ENCODE measurements at regions not wholly inside any gene's neighbourhood (a gene's known extent, or its start where the extent isn't known, plus 50 kb on each side); places are given as distances from the start of the nearest gene placed in this dataset.

GRCh38 chr20:40961686-40962640, 66.7 kb upstream of the TOP1 start:
- ChIA-PET POLR2A (no interaction called here), CTCF (ENCODE audit: low intra/inter-chr PET ratio, low total read pairs) (interaction anchor here (1.2 to 1.8 kb wide), 6 partner anchors 69 to 696 kb away, joined by 4 to 11 read pairs (median 6); no protein-coding TSS in a partner anchor)
- no peaks in the 10 kb centered on the region for H4K20me1 ChIP-seq (ENCODE audit: insufficient read depth, low read length)
- WGBS (ENCODE audit: low lambda C conversion rate), result 38% methylated on average over 13 of the region's 13 CpGs
- no peak overlapping the region for H2AFZ ChIP-seq (ENCODE audit: low read length)
- no peak overlapping the region for H3K9ac ChIP-seq (ENCODE audit: insufficient read depth, low read depth, low read length)
- FAIRE-seq, result no peak
- no peaks in the 10 kb centered on the region for H3K36me3 ChIP-seq (replicated peaks in 1 of 2; ENCODE audit: control insufficient read depth in 1 of 2, insufficient read depth in 2 of 2, low read length in 2 of 2)
- H3K27me3 ChIP-seq (ENCODE audit: control insufficient read depth in 1 of 2, insufficient read depth in 2 of 2, low read length in 2 of 2), result peaks cover 2 to 5% of the 10 kb centered on the region in 2 experiments; a peak in 1 of 5 replicates
- no peak for DNase-seq (ENCODE audit: low spot score)
- intact Hi-C loops (cut with micrococcal nuclease; ENCODE audit: unreplicated experiment), result loop anchor here (5.0 kb wide), 1 partner anchor 800 kb away; no protein-coding TSS in a partner anchor
- no TSS peak for BruUV-seq (replicated peaks)
- no peak overlapping the region for H3K4me3 ChIP-seq (replicated peaks in 1 of 3; ENCODE audit: insufficient read depth in 1 of 3, low read depth in 2 of 3, low read length in 3 of 3)
- H3K4me1 ChIP-seq (ENCODE audit: insufficient read depth, low read length), result peaks cover 21% of the 10 kb centered on the region
- in situ Hi-C loops (cut with HindIII; ENCODE audit: extremely low pct_ligation_motif_present, low pct_unique_long_range_greater_than_20kb), result no loop called here
- H3K79me2 ChIP-seq (ENCODE audit: insufficient read depth, low read length), result no peaks in the 10 kb centered on the region
- H3K9me3 ChIP-seq (ENCODE audit: low read length), result no peaks in the 10 kb centered on the region
- H3K4me2 ChIP-seq (ENCODE audit: low read depth, low read length), result peak overlapping the region; percentile 84; the same call in 1 of the 2 replicates
- no peak overlapping the region for H3K27ac ChIP-seq (ENCODE audit: extremely low read length, insufficient read depth, low read length)
- no peak for ATAC-seq
- TF ChIP-seq ZNF441 (CRISPR knock-in tag; IDR thresholded peaks at IDR 0.05; ENCODE audit: borderline replicate concordance) (0 out of 2 replicates have a peak, but pooled peaks have one; percentile 4), DMAP1 (CRISPR knock-in tag; IDR thresholded peaks at IDR 0.05) (0 out of 2 replicates have a peak, but pooled peaks have one; percentile 3), NFYB (CRISPR knock-in tag; IDR thresholded peaks at IDR 0.05) (no peak), TAF15 (IDR thresholded peaks at IDR 0.05; ENCODE audit: low read depth, low read length, poor library complexity, severe bottlenecking) (no peak), DPF2 (CRISPR knock-in tag; IDR thresholded peaks at IDR 0.05; ENCODE audit: borderline replicate concordance, low read depth) (no peak), ZNF337 (CRISPR knock-in tag; IDR thresholded peaks at IDR 0.05; ENCODE audit: borderline replicate concordance, low read depth) (no peak), CSRNP1 (CRISPR knock-in tag; IDR thresholded peaks at IDR 0.05) (no peak), FOXO1 (CRISPR knock-in tag; IDR thresholded peaks at IDR 0.05) (0 out of 2 replicates have a peak, but pooled peaks have one; percentile 17), EEA1 (CRISPR knock-in tag; IDR thresholded peaks at IDR 0.05; ENCODE audit: borderline replicate concordance) (no peak), NCOA2 (CRISPR knock-in tag; IDR thresholded peaks at IDR 0.05) (no peak), HNRNPL (IDR thresholded peaks at IDR 0.05; ENCODE audit: low read depth, low read length) (no peak), TEF (CRISPR knock-in tag; IDR thresholded peaks at IDR 0.05) (no peak)
